Osteocyte (in vitro differentiated cells): ENCODE measurements at regions not wholly inside any gene's neighbourhood (a gene's known extent, or its start where the extent isn't known, plus 50 kb on each side); places are given as distances from the start of the nearest gene placed in this dataset.

Source experiments
- DNase-seq: peaks from one replicate; pipeline ENCODE4 v3.0.0; 2021; ENCODE audit warnings: mixed read lengths; ENCODE audit not compliant: unreplicated experiment; ENCODE audit errors: extremely low spot score
- H3K27ac Mint-ChIP-seq: one replicate; pipeline ENCODE4 v1.8.0; 2021; ENCODE audit warnings: mild to moderate bottlenecking, mixed read lengths; ENCODE audit not compliant: unreplicated experiment
- H3K27me3 Mint-ChIP-seq: one replicate; pipeline ENCODE4 v1.8.0; 2021; ENCODE audit warnings: mixed read lengths; ENCODE audit not compliant: unreplicated experiment
- H3K36me3 Mint-ChIP-seq: one replicate; pipeline ENCODE4 v1.8.0; 2021; ENCODE audit warnings: mixed read lengths; ENCODE audit not compliant: unreplicated experiment
- H3K4me1 Mint-ChIP-seq: one replicate; pipeline ENCODE4 v1.8.0; 2021; ENCODE audit warnings: mixed read lengths; ENCODE audit not compliant: unreplicated experiment
- H3K4me3 Mint-ChIP-seq: one replicate; pipeline ENCODE4 v1.8.0; 2021; ENCODE audit warnings: mild to moderate bottlenecking, moderate library complexity, mixed read lengths; ENCODE audit not compliant: unreplicated experiment
- H3K9me3 Mint-ChIP-seq: one replicate; pipeline ENCODE4 v1.8.0; 2021; ENCODE audit warnings: mixed read lengths; ENCODE audit not compliant: unreplicated experiment
- TF ChIP-seq, protein P1 (sequence below): fragments of 200-600 bp; sonication (generic); IDR thresholded peaks from 2 replicates; pipeline ENCODE4 v1.5.0; 2021; ENCODE audit warnings: antibody characterized with exemption, mild to moderate bottlenecking, moderate library complexity

DNA sequence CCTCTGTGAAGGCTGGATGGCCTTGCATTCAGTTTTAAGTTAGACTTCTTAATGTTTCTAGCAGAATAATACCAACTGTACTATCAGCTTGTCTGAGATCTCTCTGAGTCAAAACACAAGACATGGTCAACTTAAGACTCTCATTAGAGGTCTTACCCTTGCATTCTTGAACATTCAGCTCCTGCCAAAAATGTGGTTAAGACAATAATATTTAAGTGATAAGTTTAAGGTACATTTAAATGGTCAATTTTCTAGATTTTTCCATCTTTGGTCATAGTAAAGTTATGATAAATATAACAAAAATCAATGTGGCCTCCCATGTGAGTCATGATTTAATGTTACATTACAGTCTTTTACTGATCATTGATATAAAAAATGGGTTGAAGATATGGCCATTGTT lies 75.0 kb downstream of the NR2F1 start:
- peaks cover 9% of the 10 kb centered on the region for H3K4me1 Mint-ChIP-seq
- H3K9me3 Mint-ChIP-seq = no peaks in the 10 kb centered on the region
- no peak overlapping the region for H3K4me3 Mint-ChIP-seq
- H3K27me3 Mint-ChIP-seq = no peaks in the 10 kb centered on the region
- no peaks in the 10 kb centered on the region for H3K36me3 Mint-ChIP-seq
- TF ChIP-seq, protein P1, sequence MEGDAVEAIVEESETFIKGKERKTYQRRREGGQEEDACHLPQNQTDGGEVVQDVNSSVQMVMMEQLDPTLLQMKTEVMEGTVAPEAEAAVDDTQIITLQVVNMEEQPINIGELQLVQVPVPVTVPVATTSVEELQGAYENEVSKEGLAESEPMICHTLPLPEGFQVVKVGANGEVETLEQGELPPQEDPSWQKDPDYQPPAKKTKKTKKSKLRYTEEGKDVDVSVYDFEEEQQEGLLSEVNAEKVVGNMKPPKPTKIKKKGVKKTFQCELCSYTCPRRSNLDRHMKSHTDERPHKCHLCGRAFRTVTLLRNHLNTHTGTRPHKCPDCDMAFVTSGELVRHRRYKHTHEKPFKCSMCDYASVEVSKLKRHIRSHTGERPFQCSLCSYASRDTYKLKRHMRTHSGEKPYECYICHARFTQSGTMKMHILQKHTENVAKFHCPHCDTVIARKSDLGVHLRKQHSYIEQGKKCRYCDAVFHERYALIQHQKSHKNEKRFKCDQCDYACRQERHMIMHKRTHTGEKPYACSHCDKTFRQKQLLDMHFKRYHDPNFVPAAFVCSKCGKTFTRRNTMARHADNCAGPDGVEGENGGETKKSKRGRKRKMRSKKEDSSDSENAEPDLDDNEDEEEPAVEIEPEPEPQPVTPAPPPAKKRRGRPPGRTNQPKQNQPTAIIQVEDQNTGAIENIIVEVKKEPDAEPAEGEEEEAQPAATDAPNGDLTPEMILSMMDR = no peak
- DNase-seq = no peak
- H3K27ac Mint-ChIP-seq = no peak overlapping the region

DNA sequence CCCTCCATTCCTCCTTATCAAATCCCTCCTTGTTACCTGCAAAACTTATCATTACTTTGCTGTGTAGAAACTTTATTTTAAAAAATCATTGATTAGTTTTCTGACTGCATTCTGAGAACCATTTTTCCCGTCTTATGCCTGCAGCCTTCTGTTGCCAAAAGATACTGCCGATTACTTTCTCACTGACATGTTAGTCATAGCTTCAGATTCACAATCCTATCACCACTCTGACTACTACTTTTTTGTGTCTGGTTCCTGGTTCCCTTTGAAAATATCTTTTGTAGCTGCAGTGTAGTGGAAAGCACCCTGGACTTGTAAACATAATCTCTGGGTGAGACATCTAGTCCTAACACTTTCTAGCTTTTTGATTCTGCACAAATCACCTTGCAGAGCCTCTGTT lies 71.7 kb downstream of the NR2F1 start:
- peaks cover 12% of the 10 kb centered on the region for H3K4me1 Mint-ChIP-seq
- H3K9me3 Mint-ChIP-seq = peaks cover 7% of the 10 kb centered on the region
- H3K36me3 Mint-ChIP-seq = peaks cover 4% of the 10 kb centered on the region
- H3K27me3 Mint-ChIP-seq = no peaks in the 10 kb centered on the region
- no peak overlapping the region for H3K4me3 Mint-ChIP-seq
- no peak for DNase-seq
- TF ChIP-seq, protein P1 = no peak
- H3K27ac Mint-ChIP-seq = no peak overlapping the region

DNA sequence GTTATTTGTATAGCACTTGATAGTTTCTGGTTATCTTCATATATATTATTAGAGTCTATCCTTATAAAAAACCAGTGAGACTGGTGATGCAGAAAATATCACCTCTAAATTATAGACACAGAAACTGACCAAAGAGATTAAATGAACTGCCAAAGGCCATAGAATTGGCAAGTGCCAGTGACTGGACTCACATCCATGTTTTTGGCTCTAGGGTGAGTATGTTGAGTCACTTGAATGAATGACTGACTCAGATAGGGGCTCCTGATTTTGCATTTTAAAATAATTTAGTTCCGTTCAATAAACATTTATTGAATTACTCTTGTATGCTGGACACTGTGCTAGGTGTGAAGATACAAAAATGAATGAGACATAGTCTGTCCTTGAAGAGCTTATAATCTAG lies 70.7 kb downstream of the NR2F1 start:
- Mint-ChIP-seq H3K36me3 (peaks cover 4% of the 10 kb centered on the region), H3K27me3 (no peaks in the 10 kb centered on the region), H3K9me3 (peaks cover 7% of the 10 kb centered on the region), H3K27ac (no peak overlapping the region), H3K4me3 (no peak overlapping the region), H3K4me1 (peaks cover 12% of the 10 kb centered on the region)
- DNase-seq = no peak
- TF ChIP-seq, protein P1 = no peak

DNA sequence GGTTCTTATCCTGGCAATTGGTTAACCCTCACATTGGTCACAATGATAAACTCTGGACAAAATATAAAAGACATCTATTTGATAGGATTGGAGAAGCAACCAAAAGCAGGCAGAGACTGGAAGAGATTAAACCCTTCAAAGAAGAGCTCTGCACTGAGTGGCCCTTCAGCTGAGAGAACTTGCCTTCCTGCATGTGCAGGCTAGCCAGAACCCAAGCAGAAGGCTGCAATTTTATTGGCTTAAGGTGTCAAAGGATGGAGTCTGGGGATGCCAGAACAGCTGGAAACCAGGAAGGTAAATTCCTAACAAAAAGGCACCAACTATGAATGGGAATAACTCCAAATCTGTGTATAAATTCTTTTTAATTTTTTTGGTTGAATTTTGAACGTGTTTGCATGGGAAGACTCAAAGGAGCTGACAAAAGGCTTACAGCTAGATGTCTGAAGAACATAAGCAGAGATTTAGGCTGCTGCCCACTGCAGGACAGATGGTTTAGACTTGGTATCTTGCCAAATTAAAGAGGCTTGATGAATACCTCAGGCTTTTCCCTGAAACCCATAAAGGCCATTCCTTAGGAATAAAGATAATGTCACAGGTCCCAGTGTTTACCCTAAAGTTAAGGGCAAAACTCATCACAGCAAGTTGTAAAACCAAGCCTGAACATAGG lies 66.3 kb downstream of the NR2F1 start:
- no peak for DNase-seq
- no peak overlapping the region for H3K27ac Mint-ChIP-seq
- peaks cover 4% of the 10 kb centered on the region for H3K36me3 Mint-ChIP-seq
- peaks cover 7% of the 10 kb centered on the region for H3K9me3 Mint-ChIP-seq
- no peak overlapping the region for H3K4me3 Mint-ChIP-seq
- H3K4me1 Mint-ChIP-seq = peaks cover 3% of the 10 kb centered on the region
- TF ChIP-seq, protein P1 = no peak
- no peaks in the 10 kb centered on the region for H3K27me3 Mint-ChIP-seq

DNA sequence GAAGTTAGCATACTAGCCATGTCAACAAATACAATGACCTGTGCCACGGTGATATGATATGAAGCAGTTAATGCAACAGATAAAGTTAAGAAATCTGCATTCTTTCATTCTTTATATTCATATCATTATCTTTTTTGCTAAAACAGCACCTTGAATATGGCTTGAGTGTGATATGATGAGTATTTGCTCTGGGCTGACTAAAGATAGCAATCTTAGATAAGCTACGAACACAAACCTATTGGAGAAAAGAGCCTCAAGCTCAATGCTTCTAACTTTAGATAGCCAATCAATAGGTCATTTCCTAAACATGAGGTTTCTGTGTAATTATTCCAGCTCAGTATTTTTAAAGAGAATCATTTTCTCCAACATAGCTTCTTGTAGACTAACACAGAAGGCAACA lies 61.7 kb downstream of the NR2F1 start:
- Mint-ChIP-seq H3K4me1 (peaks cover under 1% of the 10 kb centered on the region), H3K4me3 (no peak overlapping the region), H3K27ac (no peak overlapping the region), H3K36me3 (no peaks in the 10 kb centered on the region), H3K9me3 (peaks cover under 1% of the 10 kb centered on the region), H3K27me3 (no peaks in the 10 kb centered on the region)
- DNase-seq = no peak
- TF ChIP-seq, protein P1 = no peak
